ENCODE measurements at regions not wholly inside any gene's neighbourhood (a gene's known extent, or its start where the extent isn't known, plus 50 kb on each side); places are given as distances from the start of the nearest gene placed in this dataset.

GRCh38 chr2:234198976-234199375, 148.5 kb downstream of the SPP2 start:
- TF ChIP-seq POLR2A (IDR thresholded peaks at IDR 0.05) (no peak), EP300 (IDR thresholded peaks at IDR 0.05) (no peak)

Data from gastroesophageal sphincter (tissue), 2 donors.